HG03108 (cell line): ENCODE measurements at regions not wholly inside any gene's neighbourhood (a gene's known extent, or its start where the extent isn't known, plus 50 kb on each side); places are given as distances from the start of the nearest gene placed in this dataset.

Source experiments
- ATAC-seq: cut with Tn5 transposase; IDR thresholded peaks from one replicate; pipeline ENCODE4 v1.9.1; 2021; ENCODE audit warnings: moderate library complexity; ENCODE audit not compliant: unreplicated experiment

- no peak for ATAC-seq
Measured at GRCh38 chr3:21142949-21143348, 608.1 kb downstream of the ZNF385D start.

GRCh38 chr3:21142031-21142430 lies 609.0 kb downstream of the ZNF385D start:
- ATAC-seq: no peak

GRCh38 chr3:21140785-21141184 lies 610.2 kb downstream of the ZNF385D start:
- no peak for ATAC-seq

- ATAC-seq: no peak
Measured at GRCh38 chr3:21138085-21138484, 612.9 kb downstream of the ZNF385D start.

GRCh38 chr3:21132896-21133295 lies 618.1 kb downstream of the ZNF385D start:
- ATAC-seq: no peak

GRCh38 chr3:21120826-21121225 lies 630.2 kb downstream of the ZNF385D start:
- ATAC-seq: no peak

GRCh38 chr3:21117370-21117769 lies 633.6 kb downstream of the ZNF385D start:
- ATAC-seq: no peak

GRCh38 chr3:21109056-21109455 lies 642.0 kb downstream of the ZNF385D start:
- ATAC-seq: no peak

GRCh38 chr3:21105784-21106183 lies 645.2 kb downstream of the ZNF385D start:
- ATAC-seq: no peak

- no peak for ATAC-seq
Measured at GRCh38 chr3:21100656-21101359, 650.2 kb downstream of the ZNF385D start.

GRCh38 chr3:21094686-21095085 lies 656.3 kb downstream of the ZNF385D start:
- no peak for ATAC-seq

- no peak for ATAC-seq
Measured at GRCh38 chr3:21073561-21073960, 677.4 kb downstream of the ZNF385D start.

- no peak for ATAC-seq
Measured at GRCh38 chr3:21067031-21067813, 683.8 kb downstream of the ZNF385D start.

GRCh38 chr3:21062831-21063294 lies 688.1 kb downstream of the ZNF385D start:
- no peak for ATAC-seq

GRCh38 chr3:21059404-21059803 lies 691.6 kb downstream of the ZNF385D start:
- ATAC-seq: no peak

GRCh38 chr3:21056293-21056692 lies 694.7 kb downstream of the ZNF385D start:
- ATAC-seq: no peak

- no peak for ATAC-seq
Measured at GRCh38 chr3:21055015-21055414, 696.0 kb downstream of the ZNF385D start.

- ATAC-seq: no peak
Measured at GRCh38 chr3:21054064-21054463, 696.9 kb downstream of the ZNF385D start.

GRCh38 chr3:21049334-21050062 lies 701.5 kb downstream of the ZNF385D start:
- no peak for ATAC-seq

- no peak for ATAC-seq
Measured at GRCh38 chr3:21043139-21043538, 707.9 kb downstream of the ZNF385D start.

GRCh38 chr3:21042184-21042583 lies 708.8 kb downstream of the ZNF385D start:
- ATAC-seq: no peak

GRCh38 chr3:21041621-21042020 lies 709.4 kb downstream of the ZNF385D start:
- ATAC-seq: no peak
